Endodermal cell (in vitro differentiated cells): ENCODE measurements at regions not wholly inside any gene's neighbourhood (a gene's known extent, or its start where the extent isn't known, plus 50 kb on each side); places are given as distances from the start of the nearest gene placed in this dataset.

Source experiments
- DNase-seq: peaks from one replicate; pipeline ENCODE4 v3.0.0-alpha.2; 2017
- H3K27ac ChIP-seq: 2 replicates; pipeline ENCODE4 v1.5.1; 2013; ENCODE audit warnings: mild to moderate bottlenecking, low read depth, low read length, moderate library complexity
- H3K27me3 ChIP-seq: 2 replicates; pipeline ENCODE4 v1.6.1; 2013; ENCODE audit warnings: mild to moderate bottlenecking, low read length, moderate library complexity; ENCODE audit not compliant: insufficient read depth, control insufficient read depth, poor library complexity, severe bottlenecking
- H3K36me3 ChIP-seq: 2 replicates; pipeline ENCODE4 v1.7.0; 2013; ENCODE audit warnings: mild to moderate bottlenecking, low read length, moderate library complexity; ENCODE audit not compliant: control insufficient read depth, insufficient read depth
- H3K4me1 ChIP-seq: one replicate; pipeline ENCODE4 v1.7.0; 2013; ENCODE audit warnings: low read length; ENCODE audit not compliant: control insufficient read depth, insufficient read depth
- H3K4me3 ChIP-seq: 2 replicates; pipeline ENCODE4 v1.5.1; 2013; ENCODE audit warnings: mild to moderate bottlenecking, low read length, moderate library complexity
- H3K9ac ChIP-seq: 2 replicates; pipeline ENCODE4 v1.6.1; 2013; ENCODE audit warnings: mild to moderate bottlenecking, low read length, moderate library complexity; ENCODE audit not compliant: poor library complexity, severe bottlenecking; ENCODE audit errors: extremely low read depth
- H3K9me3 ChIP-seq: 2 replicates; pipeline ENCODE4 v1.6.1; 2013; ENCODE audit warnings: mild to moderate bottlenecking, low read length, moderate library complexity; ENCODE audit not compliant: control insufficient read depth
- H3K27ac Mint-ChIP-seq: 2 replicates; pipeline ENCODE4 v1.8.0; 2020; ENCODE audit warnings: mixed read lengths
- H3K27me3 Mint-ChIP-seq: 2 replicates; pipeline ENCODE4 v1.8.0; 2021; ENCODE audit warnings: mild to moderate bottlenecking, mixed read lengths; ENCODE audit not compliant: insufficient read depth
- H3K36me3 Mint-ChIP-seq: 2 replicates; pipeline ENCODE4 v1.8.0; 2020; ENCODE audit warnings: low read depth, mixed read lengths
- H3K4me1 Mint-ChIP-seq: 2 replicates; pipeline ENCODE4 v1.8.0; 2020; ENCODE audit warnings: mixed read lengths
- H3K4me3 Mint-ChIP-seq: 2 replicates; pipeline ENCODE4 v1.8.0; 2020; ENCODE audit warnings: mild to moderate bottlenecking, moderate library complexity, mixed read lengths
- H3K9me3 Mint-ChIP-seq: 2 replicates; pipeline ENCODE4 v1.8.0; 2020; ENCODE audit warnings: mild to moderate bottlenecking, mixed read lengths
- CTCF ChIP-seq: fragments of 200-600 bp; sonication (generic); conservative IDR thresholded peaks from 2 replicates; pipeline ENCODE4 v1.5.0; 2021; ENCODE audit warnings: antibody characterized with exemption, mild to moderate bottlenecking
- WGBS, 2 experiments: methylation state at CpG; one replicate each; pipeline versions ENCODE4 v1.1.5 to v1.1.7; 2013; ENCODE audit warnings: missing lambda C conversion rate in 2 of 2, mixed read lengths in 1 of 2; ENCODE audit not compliant: insufficient coverage in 1 of 2, insufficient read length in 1 of 2; 5-methylcytosine and 5-hydroxymethylcytosine counted together

- no peaks in the 10 kb centered on the region for H3K36me3 Mint-ChIP-seq
- no peak overlapping the region for H3K4me3 ChIP-seq
- peaks cover 5% of the 10 kb centered on the region for H3K9me3 Mint-ChIP-seq
- H3K27ac Mint-ChIP-seq, result no peak overlapping the region
- WGBS, 2 experiments, result 97 to 98% methylated on average over 5 to 6 of the region's 6 CpGs
- no peak overlapping the region for H3K4me3 Mint-ChIP-seq
- peaks cover 6% of the 10 kb centered on the region for H3K9me3 ChIP-seq
- no peak for TF ChIP-seq CTCF
- no peaks in the 10 kb centered on the region for H3K27me3 ChIP-seq
- no peak overlapping the region for H3K9ac ChIP-seq
- peaks cover 14% of the 10 kb centered on the region for H3K4me1 Mint-ChIP-seq
- no peak for DNase-seq
- no peaks in the 10 kb centered on the region for H3K36me3 ChIP-seq
- peaks cover 2% of the 10 kb centered on the region for H3K4me1 ChIP-seq
- no peak overlapping the region for H3K27ac ChIP-seq
- H3K27me3 Mint-ChIP-seq, result no peaks in the 10 kb centered on the region
Measured at GRCh38 chr4:23579166-23579565, 310.7 kb downstream of the PPARGC1A start.

DNA sequence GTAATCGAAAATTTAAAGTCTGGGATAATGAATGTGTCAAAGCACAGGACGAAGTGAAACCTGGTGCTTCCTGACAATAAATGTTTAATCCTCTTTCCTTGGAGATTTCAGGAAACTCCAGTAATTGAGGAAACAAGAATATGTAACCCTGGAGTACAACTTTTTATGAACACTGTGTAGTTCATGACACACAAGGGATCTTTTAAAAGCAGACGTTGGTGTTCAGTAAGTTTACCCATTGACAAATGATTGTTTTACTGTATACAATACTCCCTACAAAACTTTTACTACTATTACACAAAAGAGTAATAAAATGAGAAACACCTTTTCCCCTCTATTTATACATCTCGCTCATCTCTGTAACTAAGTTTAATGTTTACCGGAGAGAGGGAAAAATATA is 312.4 kb downstream of the PPARGC1A start:
- Histone ChIP-seq H3K27me3 (no peaks in the 10 kb centered on the region), H3K27ac (no peak overlapping the region), H3K4me3 (no peak overlapping the region), H3K36me3 (no peaks in the 10 kb centered on the region), H3K4me1 (peaks cover 2% of the 10 kb centered on the region), H3K9me3 (peaks cover 15% of the 10 kb centered on the region), H3K9ac (no peak overlapping the region)
- Mint-ChIP-seq H3K27ac (no peak overlapping the region), H3K4me3 (no peak overlapping the region), H3K36me3 (no peaks in the 10 kb centered on the region), H3K27me3 (no peaks in the 10 kb centered on the region), H3K9me3 (peaks cover 17% of the 10 kb centered on the region), H3K4me1 (peaks cover 2% of the 10 kb centered on the region)
- whole genome bisulfite sequencing, 2 experiments, result 93 to 100% methylated on average over 1 to 5 of the region's 5 CpGs
- no peak for DNase-seq
- TF ChIP-seq CTCF, result no peak

GRCh38 chr4:23572382-23572781 is 317.5 kb downstream of the PPARGC1A start:
- Mint-ChIP-seq H3K9me3 (peaks cover 22% of the 10 kb centered on the region), H3K36me3 (no peaks in the 10 kb centered on the region), H3K4me1 (peaks cover 7% of the 10 kb centered on the region), H3K27ac (no peak overlapping the region), H3K4me3 (no peak overlapping the region), H3K27me3 (no peaks in the 10 kb centered on the region)
- no peak overlapping the region for H3K4me3 ChIP-seq
- no peak for DNase-seq
- peaks cover 16% of the 10 kb centered on the region for H3K9me3 ChIP-seq
- no peak overlapping the region for H3K9ac ChIP-seq
- no peak for TF ChIP-seq CTCF
- 95 to 100% methylated on average over 2 to 4 of the region's 4 CpGs for WGBS, 2 experiments
- H3K27me3 ChIP-seq, result no peaks in the 10 kb centered on the region
- no peaks in the 10 kb centered on the region for H3K4me1 ChIP-seq
- no peaks in the 10 kb centered on the region for H3K36me3 ChIP-seq
- no peak overlapping the region for H3K27ac ChIP-seq
